C1 segment of cervical spinal cord (tissue), 14 donors: ENCODE measurements at regions not wholly inside any gene's neighbourhood (a gene's known extent, or its start where the extent isn't known, plus 50 kb on each side); places are given as distances from the start of the nearest gene placed in this dataset.

Experiments
- DNase-seq, 14 donors: peaks; one replicate each; lab custom pipeline; 2025; lab: John Stamatoyannopoulos, UW

DNA sequence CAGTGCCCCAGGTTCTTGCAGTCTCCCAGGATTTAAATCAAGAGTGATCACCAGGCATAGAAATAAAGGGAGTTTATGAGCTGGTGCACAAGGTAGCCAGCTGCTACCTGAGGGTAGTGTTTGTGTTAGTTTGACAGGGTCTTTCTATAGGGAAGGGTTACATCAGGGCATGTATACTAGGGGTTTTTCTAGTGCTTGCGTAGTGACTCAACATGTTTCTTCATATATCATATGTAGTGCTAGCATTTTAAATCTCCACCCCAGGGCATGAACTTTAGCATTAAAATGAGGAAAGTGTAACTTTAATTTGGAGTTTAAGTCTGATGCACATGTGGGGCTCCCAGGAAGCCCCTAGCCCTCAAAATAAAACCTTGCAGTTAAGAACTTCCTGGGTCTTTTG lies 86.5 kb upstream of the TNR start:
- no peak for DNase-seq

GRCh38 chr1:175826705-175827104 lies 83.3 kb upstream of the TNR start:
- no peak for DNase-seq

DNA sequence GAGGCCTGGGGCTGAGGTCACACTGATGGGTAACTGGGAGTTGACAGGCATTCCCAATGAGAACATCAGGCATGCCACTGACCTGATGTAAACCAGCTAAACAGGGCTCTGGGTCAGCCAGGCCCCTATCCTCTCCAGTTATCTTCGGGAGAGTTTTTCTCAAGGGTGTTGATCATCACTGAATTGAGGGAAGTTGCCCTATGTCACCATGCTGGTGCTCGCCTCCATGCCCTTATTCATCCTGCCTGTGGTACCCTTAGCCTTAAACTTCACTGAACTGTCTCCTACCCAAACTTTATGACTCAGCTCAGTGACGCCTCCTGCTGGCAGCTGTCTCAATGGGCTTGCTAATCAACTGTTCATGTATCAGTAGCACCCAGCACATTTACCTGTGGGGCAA lies 80.7 kb upstream of the TNR start:
- no peak for DNase-seq

DNA sequence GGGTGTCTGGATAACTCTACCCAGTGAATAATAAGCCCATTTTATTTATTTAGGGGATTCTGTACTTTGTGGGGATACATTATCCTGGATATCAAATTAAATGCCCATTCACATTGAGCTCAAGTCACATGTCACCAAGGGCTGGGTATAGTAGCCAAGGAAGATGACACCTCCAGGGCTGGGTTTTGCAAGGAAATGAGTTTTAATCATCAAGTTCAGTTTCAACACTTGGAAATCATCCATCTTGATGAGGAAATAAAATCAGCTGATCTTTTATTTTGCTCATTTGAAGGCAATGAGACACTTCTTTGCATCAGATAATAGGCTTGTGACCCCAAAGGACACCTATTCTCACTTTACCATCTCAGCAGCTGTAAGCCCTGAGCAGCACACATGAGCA lies 80.0 kb upstream of the TNR start:
- DNase-seq = no peak

GRCh38 chr1:175822580-175822979 lies 79.2 kb upstream of the TNR start:
- no peak for DNase-seq

- no peak for DNase-seq
Observed at GRCh38 chr1:175820456-175821025, 77.1 kb upstream of the TNR start.

DNA sequence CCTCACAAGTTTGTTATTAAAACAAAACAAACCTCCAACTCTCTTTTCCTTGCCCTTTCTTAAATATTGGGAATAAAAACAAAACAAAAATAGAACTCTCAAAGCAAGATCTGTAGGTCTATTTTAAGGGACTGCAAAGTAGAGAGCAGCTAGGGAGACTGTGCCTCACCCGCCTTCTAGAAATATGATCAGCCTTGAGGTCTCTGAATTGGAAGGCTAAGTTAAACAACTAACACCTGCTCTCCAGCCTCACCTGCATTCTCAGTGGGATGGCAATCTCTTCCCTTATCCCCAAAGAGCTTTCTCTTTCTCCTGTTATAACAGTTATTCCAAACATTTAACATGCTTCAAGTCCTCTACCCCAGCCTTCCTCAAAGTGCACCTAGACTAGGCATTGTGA lies 75.5 kb upstream of the TNR start:
- DNase-seq = no peak

GRCh38 chr1:175817445-175817844 lies 74.0 kb upstream of the TNR start:
- no peak for DNase-seq

GRCh38 chr1:175814885-175815284 lies 71.5 kb upstream of the TNR start:
- no peak for DNase-seq

GRCh38 chr1:175812936-175813335 lies 69.5 kb upstream of the TNR start:
- DNase-seq = no peak

GRCh38 chr1:175810305-175810704 lies 66.9 kb upstream of the TNR start:
- DNase-seq = no peak

DNA sequence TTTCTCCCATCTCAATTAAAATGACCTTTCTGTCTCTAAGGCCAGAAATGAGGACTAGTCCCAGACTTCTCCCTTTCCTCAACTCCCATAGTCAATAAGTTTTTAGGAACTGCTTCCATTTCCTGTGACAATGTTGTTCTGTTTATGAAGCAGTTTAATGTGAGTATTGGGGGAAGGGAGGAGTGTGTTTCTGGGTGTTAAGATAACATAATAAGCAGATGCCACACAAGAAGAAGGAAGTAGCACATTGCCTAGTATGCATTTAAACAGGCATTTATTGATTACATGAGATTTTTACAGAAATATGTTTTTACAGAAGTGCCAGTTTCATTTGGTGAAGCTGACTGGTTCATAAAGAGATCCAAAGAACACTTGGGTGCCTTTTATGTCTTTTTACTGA lies 65.6 kb upstream of the TNR start:
- no peak for DNase-seq

- DNase-seq = no peak
Observed at GRCh38 chr1:175808573-175808972, 65.2 kb upstream of the TNR start.

GRCh38 chr1:175804561-175804960 lies 61.2 kb upstream of the TNR start:
- DNase-seq = no peak

DNA sequence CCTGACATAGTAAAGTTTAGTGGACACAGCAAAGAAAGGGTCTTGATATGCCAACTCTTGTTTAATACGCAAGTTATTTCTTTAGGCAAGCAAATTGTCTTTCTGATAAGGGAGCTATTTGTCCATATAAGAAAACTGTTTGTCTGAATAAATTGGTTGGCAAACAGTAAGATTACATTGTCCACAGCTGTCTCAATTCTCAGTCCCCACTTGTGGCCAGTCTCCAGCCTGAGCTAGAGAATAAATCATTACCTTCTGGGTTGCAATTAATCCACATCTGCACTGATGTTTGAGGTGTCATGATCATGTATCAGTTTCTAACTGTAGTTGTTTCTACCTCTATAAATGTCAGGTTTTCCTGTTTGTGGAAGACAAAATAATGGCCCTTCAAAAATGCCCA lies 60.0 kb upstream of the TNR start:
- no peak for DNase-seq

GRCh38 chr1:175802407-175803123 lies 59.2 kb upstream of the TNR start:
- DNase-seq = no peak

DNA sequence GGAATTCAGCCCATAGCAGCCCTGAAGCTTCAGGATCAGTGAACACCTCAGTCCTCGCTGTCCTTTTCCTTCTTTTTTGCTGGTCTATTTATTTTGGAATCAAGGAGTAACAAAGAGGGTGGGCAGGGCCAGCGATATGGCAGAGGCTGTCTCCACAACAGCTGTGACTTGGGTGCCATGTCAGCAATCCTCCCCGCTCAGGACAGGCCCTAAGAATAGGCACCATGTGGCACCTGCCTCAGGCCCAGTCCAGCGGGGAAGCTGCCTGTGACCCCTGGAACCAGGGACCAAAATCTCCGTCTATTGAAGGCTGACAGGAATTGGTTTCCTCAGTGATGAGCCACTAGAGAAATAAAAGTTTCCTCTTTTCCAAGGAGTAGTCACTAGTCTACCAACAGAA lies 58.6 kb upstream of the TNR start:
- DNase-seq = no peak

DNA sequence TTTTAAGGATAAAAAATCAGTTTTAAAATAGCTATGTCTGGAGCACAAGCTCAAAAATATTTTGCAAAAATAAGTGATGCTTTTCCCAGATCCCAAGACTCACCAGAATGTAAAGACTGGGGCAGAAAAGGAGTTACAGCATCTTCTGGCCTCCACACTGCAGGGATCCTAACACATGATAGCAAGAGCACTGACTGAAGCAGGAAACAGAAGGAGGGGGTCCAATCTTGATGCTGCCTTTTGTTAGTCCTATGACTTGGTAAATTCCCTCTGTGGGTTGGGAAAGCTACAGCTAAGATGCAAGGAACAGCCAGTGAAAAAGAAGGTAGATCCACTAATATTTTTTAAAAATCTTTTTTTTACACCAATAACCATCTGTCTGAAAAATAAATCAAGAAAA lies 54.2 kb upstream of the TNR start:
- no peak for DNase-seq

DNA sequence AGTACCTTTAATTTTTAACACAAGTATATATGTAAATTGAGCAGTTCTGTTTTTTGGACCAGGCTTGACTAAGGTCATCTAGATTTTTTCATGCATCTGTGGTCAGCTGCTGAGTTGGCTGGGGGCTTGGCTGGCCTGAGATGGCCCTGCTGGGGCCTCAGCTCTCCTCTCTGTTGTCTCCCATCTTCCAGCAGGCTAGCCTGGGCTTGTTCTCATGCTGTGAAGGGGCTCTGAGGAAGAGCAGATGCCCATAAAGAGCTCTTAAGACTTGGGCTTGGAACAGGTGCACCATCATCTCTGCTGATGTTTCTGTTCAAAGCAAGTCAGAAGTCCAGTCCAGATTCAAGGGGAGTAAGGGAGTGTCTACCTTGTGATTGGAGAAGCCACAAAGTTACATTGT lies 51.2 kb upstream of the TNR start:
- no peak for DNase-seq

- DNase-seq = no peak
Observed at GRCh38 chr1:175793617-175794016, 50.2 kb upstream of the TNR start.
